ENCODE measurements at regions not wholly inside any gene's neighbourhood (a gene's known extent, or its start where the extent isn't known, plus 50 kb on each side); places are given as distances from the start of the nearest gene placed in this dataset.
"Not testable (repeated sequence)": the region's sequence is repeated elsewhere in the genome, so short reads cannot be mapped to it uniquely, and the experiment has no call there.

GRCh38 chr5:68862560-68862959 is 231.3 kb upstream of the SLC30A5 start:
- DNase-seq (ENCODE audit: low read depth): no peak

- DNase-seq (ENCODE audit: low read depth): not testable (repeated sequence)
Observed at GRCh38 chr5:68865192-68865591, 228.6 kb upstream of the SLC30A5 start.

GRCh38 chr5:68872088-68872839 is 221.6 kb upstream of the SLC30A5 start:
- DNase-seq (ENCODE audit: low read depth): no peak

GRCh38 chr5:68873198-68873597 is 220.6 kb upstream of the SLC30A5 start:
- DNase-seq (ENCODE audit: low read depth): no peak

- no peak for DNase-seq (ENCODE audit: low read depth)
Observed at GRCh38 chr5:68875351-68875750, 218.5 kb upstream of the SLC30A5 start.

GRCh38 chr5:68883436-68883835 is 210.4 kb upstream of the SLC30A5 start:
- DNase-seq (ENCODE audit: low read depth): no peak

GRCh38 chr5:68884144-68884754 is 209.6 kb upstream of the SLC30A5 start:
- DNase-seq (ENCODE audit: low read depth): no peak

- DNase-seq (ENCODE audit: low read depth): no peak
Observed at GRCh38 chr5:68884883-68885282, 208.9 kb upstream of the SLC30A5 start.

GRCh38 chr5:68886814-68887213 is 207.0 kb upstream of the SLC30A5 start:
- no peak for DNase-seq (ENCODE audit: low read depth)

- no peak for DNase-seq (ENCODE audit: low read depth)
Observed at GRCh38 chr5:68891718-68892117, 202.1 kb upstream of the SLC30A5 start.

GRCh38 chr5:68894673-68895072 is 199.1 kb upstream of the SLC30A5 start:
- no peak for DNase-seq (ENCODE audit: low read depth)

GRCh38 chr5:68898951-68899471 is 194.8 kb upstream of the SLC30A5 start:
- DNase-seq (ENCODE audit: low read depth): no peak

GRCh38 chr5:68911840-68912690 is 181.7 kb upstream of the SLC30A5 start:
- DNase-seq (ENCODE audit: low read depth): no peak

- DNase-seq (ENCODE audit: low read depth): no peak
Observed at GRCh38 chr5:68915079-68915478, 178.7 kb upstream of the SLC30A5 start.

- no peak for DNase-seq (ENCODE audit: low read depth)
Observed at GRCh38 chr5:68918306-68918705, 175.5 kb upstream of the SLC30A5 start.

- DNase-seq (ENCODE audit: low read depth): no peak
Observed at GRCh38 chr5:68919988-68920490, 173.8 kb upstream of the SLC30A5 start.

- no peak for DNase-seq (ENCODE audit: low read depth)
Observed at GRCh38 chr5:68920888-68921287, 172.9 kb upstream of the SLC30A5 start.

- DNase-seq (ENCODE audit: low read depth): no peak
Observed at GRCh38 chr5:68922172-68922987, 171.4 kb upstream of the SLC30A5 start.

GRCh38 chr5:68924481-68925145 is 169.2 kb upstream of the SLC30A5 start:
- DNase-seq (ENCODE audit: low read depth): no peak

- DNase-seq (ENCODE audit: low read depth): no peak
Observed at GRCh38 chr5:68928617-68929302, 165.1 kb upstream of the SLC30A5 start.
